Activated T-cell treated with anti-CD3 and anti-CD28 coated beads for 24 hours (primary cell): ENCODE measurements at regions not wholly inside any gene's neighbourhood (a gene's known extent, or its start where the extent isn't known, plus 50 kb on each side); places are given as distances from the start of the nearest gene placed in this dataset.
"Not testable (repeated sequence)": the region's sequence is repeated elsewhere in the genome, so short reads cannot be mapped to it uniquely, and the experiment has no call there.

ENCODE experiments used
- DNase-seq: peaks from one replicate; pipeline ENCODE4 v3.0.0-alpha.2; 2020; ENCODE audit warnings: low read depth

- no peak for DNase-seq
These were observed 164.0 kb downstream of the ASMT start for GRCh38 chrX:1778817-1779216.

- no peak for DNase-seq
These were observed 164.8 kb downstream of the ASMT start for GRCh38 chrX:1779626-1780025.

GRCh38 chrX:1781766-1782165, 166.9 kb downstream of the ASMT start:
- DNase-seq, result no peak

- DNase-seq, result no peak
These were observed 169.9 kb downstream of the ASMT start for GRCh38 chrX:1784773-1785172.

GRCh38 chrX:1788300-1788911, 173.5 kb downstream of the ASMT start:
- no peak for DNase-seq

- DNase-seq, result no peak
These were observed 177.8 kb downstream of the ASMT start for GRCh38 chrX:1792636-1793035.

GRCh38 chrX:1794586-1794985, 179.7 kb downstream of the ASMT start:
- DNase-seq, result no peak

GRCh38 chrX:1802912-1803311, 188.1 kb downstream of the ASMT start:
- no peak for DNase-seq

- DNase-seq, result no peak
These were observed 188.9 kb downstream of the ASMT start for GRCh38 chrX:1803741-1804140.

- no peak for DNase-seq
These were observed 192.5 kb downstream of the ASMT start for GRCh38 chrX:1807301-1807731.

GRCh38 chrX:1809581-1809980, 194.7 kb downstream of the ASMT start:
- no peak for DNase-seq

GRCh38 chrX:1813809-1814208, 198.9 kb downstream of the ASMT start:
- no peak for DNase-seq

GRCh38 chrX:1815456-1816175, 200.8 kb downstream of the ASMT start:
- no peak for DNase-seq

- DNase-seq, result not testable (repeated sequence)
These were observed 201.6 kb downstream of the ASMT start for GRCh38 chrX:1816387-1816982.

GRCh38 chrX:1821846-1822245, 207.0 kb downstream of the ASMT start:
- no peak for DNase-seq

- no peak for DNase-seq
These were observed 210.0 kb downstream of the ASMT start for GRCh38 chrX:1824855-1825254.

GRCh38 chrX:1833656-1834360, 218.9 kb downstream of the ASMT start:
- no peak for DNase-seq

GRCh38 chrX:1835056-1835455, 220.2 kb downstream of the ASMT start:
- DNase-seq, result no peak

GRCh38 chrX:1836683-1837082, 221.8 kb downstream of the ASMT start:
- no peak for DNase-seq

- DNase-seq, result no peak
These were observed 226.9 kb downstream of the ASMT start for GRCh38 chrX:1841746-1842145.

GRCh38 chrX:1847000-1847399, 232.1 kb downstream of the ASMT start:
- not testable (repeated sequence) for DNase-seq

GRCh38 chrX:1847790-1848189, 232.9 kb downstream of the ASMT start:
- DNase-seq, result not testable (repeated sequence)

- DNase-seq, result no peak
These were observed 236.7 kb downstream of the ASMT start for GRCh38 chrX:1851527-1851926.
